Gastrocnemius medialis (tissue), 4 donors: ENCODE measurements at regions not wholly inside any gene's neighbourhood (a gene's known extent, or its start where the extent isn't known, plus 50 kb on each side); places are given as distances from the start of the nearest gene placed in this dataset.

Source experiments
- POLR2A ChIP-seq, 2 donors: fragments of 450-650 bp; IDR thresholded peaks; one replicate each; pipeline ENCODE4 v1.6.1; 2017; ENCODE audit warnings: antibody characterized with exemption in 2 of 2, mild to moderate bottlenecking in 2 of 2, moderate library complexity in 2 of 2
- TF ChIP-seq, protein P1 (sequence below), 5 experiments: fragments of 450-650 bp in 3 of 5; fragments of 200-600 bp in 2 of 5; sonication (generic) in 2 of 5; IDR thresholded peaks in 4 of 5; conservative IDR thresholded peaks in 1 of 5; 1 replicate in 4 of 5; 2 replicates in 1 of 5; pipeline ENCODE4 v1.5.1; 2016 to 2019; ENCODE audit warnings: antibody characterized with exemption in 5 of 5, mild to moderate bottlenecking in 3 of 5, moderate library complexity in 3 of 5

DNA sequence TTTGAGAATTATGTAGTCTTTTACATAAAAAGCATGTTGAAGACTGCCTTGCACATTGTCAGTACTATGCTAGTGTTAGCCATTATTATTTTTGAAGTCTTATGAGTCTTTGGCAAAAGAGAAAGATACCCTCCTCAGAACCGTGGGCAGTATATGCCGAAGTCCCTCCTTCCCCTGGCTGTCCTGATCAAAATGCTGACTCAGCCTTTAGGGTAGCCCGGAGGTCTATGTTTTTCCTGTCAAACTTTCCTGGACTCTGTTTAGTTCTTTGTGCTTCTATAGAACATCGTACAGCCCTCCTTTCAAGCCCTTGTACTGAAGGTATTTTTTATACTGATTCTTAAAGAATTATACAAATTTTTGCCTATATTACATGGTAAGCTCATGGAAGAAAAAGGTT is 264.7 kb upstream of the ATP5MC3 start:
- TF ChIP-seq, protein P1, sequence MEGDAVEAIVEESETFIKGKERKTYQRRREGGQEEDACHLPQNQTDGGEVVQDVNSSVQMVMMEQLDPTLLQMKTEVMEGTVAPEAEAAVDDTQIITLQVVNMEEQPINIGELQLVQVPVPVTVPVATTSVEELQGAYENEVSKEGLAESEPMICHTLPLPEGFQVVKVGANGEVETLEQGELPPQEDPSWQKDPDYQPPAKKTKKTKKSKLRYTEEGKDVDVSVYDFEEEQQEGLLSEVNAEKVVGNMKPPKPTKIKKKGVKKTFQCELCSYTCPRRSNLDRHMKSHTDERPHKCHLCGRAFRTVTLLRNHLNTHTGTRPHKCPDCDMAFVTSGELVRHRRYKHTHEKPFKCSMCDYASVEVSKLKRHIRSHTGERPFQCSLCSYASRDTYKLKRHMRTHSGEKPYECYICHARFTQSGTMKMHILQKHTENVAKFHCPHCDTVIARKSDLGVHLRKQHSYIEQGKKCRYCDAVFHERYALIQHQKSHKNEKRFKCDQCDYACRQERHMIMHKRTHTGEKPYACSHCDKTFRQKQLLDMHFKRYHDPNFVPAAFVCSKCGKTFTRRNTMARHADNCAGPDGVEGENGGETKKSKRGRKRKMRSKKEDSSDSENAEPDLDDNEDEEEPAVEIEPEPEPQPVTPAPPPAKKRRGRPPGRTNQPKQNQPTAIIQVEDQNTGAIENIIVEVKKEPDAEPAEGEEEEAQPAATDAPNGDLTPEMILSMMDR (IDR thresholded peaks at IDR 0.05 in 4 of 5, conservative IDR thresholded peaks at IDR 0.05 in 1 of 5), result no peak
- TF ChIP-seq POLR2A (IDR thresholded peaks at IDR 0.05), result no peak
